ENCODE measurements at regions not wholly inside any gene's neighbourhood (a gene's known extent, or its start where the extent isn't known, plus 50 kb on each side); places are given as distances from the start of the nearest gene placed in this dataset.

DNA sequence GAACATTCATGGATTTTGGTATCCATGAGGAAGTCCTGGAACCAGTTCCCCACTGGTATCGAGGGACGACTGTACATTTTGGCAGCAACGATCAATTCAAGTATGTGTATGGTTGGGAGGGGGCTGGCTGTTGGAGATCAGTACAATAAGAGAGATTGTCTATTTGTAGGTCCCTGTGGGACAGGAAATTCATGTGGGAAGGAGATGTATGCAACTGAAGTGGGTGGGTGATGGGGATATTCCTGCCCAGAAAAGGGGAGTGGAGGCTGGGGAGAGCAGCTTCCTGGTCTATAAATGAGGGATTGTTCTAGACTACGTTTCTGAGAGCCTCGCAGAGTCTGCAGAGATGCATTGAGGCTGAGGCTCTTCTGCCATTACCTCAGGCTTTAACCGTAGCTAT, 140.2 kb upstream of the MAGI3 start:
- Histone ChIP-seq H3K27ac (ENCODE audit: low read depth in 1 of 2, low read length in 1 of 2) (no peak overlapping the region), H3K4me3 (ENCODE audit: low read length in 2 of 2) (no peak overlapping the region), H3K9me3 (ENCODE audit: control insufficient read depth in 2 of 2, insufficient read depth in 1 of 2, low read length in 1 of 2) (no peaks in the 10 kb centered on the region), H3K36me3 (ENCODE audit: control insufficient read depth in 2 of 2, insufficient read depth in 2 of 2, low read length in 1 of 2) (no peaks in the 10 kb centered on the region), H3K4me1 (ENCODE audit: control insufficient read depth in 2 of 2, insufficient read depth in 2 of 2, low read length in 2 of 2) (no peaks in the 10 kb centered on the region), H3K27me3 (ENCODE audit: control insufficient read depth in 2 of 2, insufficient read depth in 1 of 2, low read length in 1 of 2) (no peaks in the 10 kb centered on the region)
- WGBS: 78% methylated on average over 6 of the region's 6 CpGs
- no peak for DNase-seq (ENCODE audit: low read depth in 6 of 9, low spot score in 9 of 9)

GRCh38 chr1:113252166-113252565, 138.1 kb upstream of the MAGI3 start:
- Histone ChIP-seq H3K36me3 (ENCODE audit: control insufficient read depth in 2 of 2, insufficient read depth in 2 of 2, low read length in 1 of 2) (no peaks in the 10 kb centered on the region), H3K27me3 (ENCODE audit: control insufficient read depth in 2 of 2, insufficient read depth in 1 of 2, low read length in 1 of 2) (no peaks in the 10 kb centered on the region), H3K4me1 (ENCODE audit: control insufficient read depth in 2 of 2, insufficient read depth in 2 of 2, low read length in 2 of 2) (peaks cover 0 to 2% of the 10 kb centered on the region in 2 donors), H3K9me3 (ENCODE audit: control insufficient read depth in 2 of 2, insufficient read depth in 1 of 2, low read length in 1 of 2) (no peaks in the 10 kb centered on the region), H3K27ac (ENCODE audit: low read depth in 1 of 2, low read length in 1 of 2) (no peak overlapping the region), H3K4me3 (ENCODE audit: low read length in 2 of 2) (no peak overlapping the region)
- DNase-seq (ENCODE audit: low read depth in 6 of 9, low spot score in 9 of 9): no peak
- WGBS: 94% methylated on average over 7 of the region's 7 CpGs

DNA sequence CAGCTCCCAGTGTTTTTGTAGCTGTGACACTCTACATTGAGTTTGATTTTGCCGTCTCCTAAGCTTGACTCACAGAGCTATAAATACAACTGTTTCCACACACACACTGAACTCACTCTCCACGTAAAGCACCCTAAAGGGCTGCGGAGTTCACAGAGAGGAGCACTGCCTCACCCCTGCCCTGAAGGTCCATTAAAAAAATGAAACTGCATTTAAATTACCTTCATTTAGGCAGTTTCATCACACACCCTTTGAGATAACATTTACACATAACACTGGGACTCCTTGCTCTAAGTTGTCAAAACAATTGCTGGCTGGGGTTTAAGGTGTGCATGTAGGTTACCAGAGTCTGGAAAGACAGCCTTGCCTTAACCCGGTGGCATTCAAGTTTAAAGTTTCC, 137.1 kb upstream of the MAGI3 start:
- H3K36me3 ChIP-seq (ENCODE audit: control insufficient read depth in 2 of 2, insufficient read depth in 2 of 2, low read length in 1 of 2): no peaks in the 10 kb centered on the region
- no peak overlapping the region for H3K4me3 ChIP-seq (ENCODE audit: low read length in 2 of 2)
- no peak overlapping the region for H3K27ac ChIP-seq (ENCODE audit: low read depth in 1 of 2, low read length in 1 of 2)
- no peak for DNase-seq (ENCODE audit: low read depth in 6 of 9, low spot score in 9 of 9)
- no peaks in the 10 kb centered on the region for H3K27me3 ChIP-seq (ENCODE audit: control insufficient read depth in 2 of 2, insufficient read depth in 1 of 2, low read length in 1 of 2)
- H3K9me3 ChIP-seq (ENCODE audit: control insufficient read depth in 2 of 2, insufficient read depth in 1 of 2, low read length in 1 of 2): no peaks in the 10 kb centered on the region
- WGBS: 99% methylated on average over 4 of the region's 4 CpGs
- H3K4me1 ChIP-seq (ENCODE audit: control insufficient read depth in 2 of 2, insufficient read depth in 2 of 2, low read length in 2 of 2): peaks cover 0 to 2% of the 10 kb centered on the region in 2 donors

- no peaks in the 10 kb centered on the region for H3K27me3 ChIP-seq (ENCODE audit: control insufficient read depth in 2 of 2, insufficient read depth in 1 of 2, low read length in 1 of 2)
- H3K4me1 ChIP-seq (ENCODE audit: control insufficient read depth in 2 of 2, insufficient read depth in 2 of 2, low read length in 2 of 2): peaks cover 0 to 2% of the 10 kb centered on the region in 2 donors
- WGBS: 96% methylated on average over 2 of the region's 2 CpGs
- no peaks in the 10 kb centered on the region for H3K9me3 ChIP-seq (ENCODE audit: control insufficient read depth in 2 of 2, insufficient read depth in 1 of 2, low read length in 1 of 2)
- H3K4me3 ChIP-seq (ENCODE audit: low read length in 2 of 2): no peak overlapping the region
- DNase-seq (ENCODE audit: low read depth in 6 of 9, low spot score in 9 of 9): no peak
- no peak overlapping the region for H3K27ac ChIP-seq (ENCODE audit: low read depth in 1 of 2, low read length in 1 of 2)
- no peaks in the 10 kb centered on the region for H3K36me3 ChIP-seq (ENCODE audit: control insufficient read depth in 2 of 2, insufficient read depth in 2 of 2, low read length in 1 of 2)
Measured at GRCh38 chr1:113253590-113253989, 136.7 kb upstream of the MAGI3 start.

DNA sequence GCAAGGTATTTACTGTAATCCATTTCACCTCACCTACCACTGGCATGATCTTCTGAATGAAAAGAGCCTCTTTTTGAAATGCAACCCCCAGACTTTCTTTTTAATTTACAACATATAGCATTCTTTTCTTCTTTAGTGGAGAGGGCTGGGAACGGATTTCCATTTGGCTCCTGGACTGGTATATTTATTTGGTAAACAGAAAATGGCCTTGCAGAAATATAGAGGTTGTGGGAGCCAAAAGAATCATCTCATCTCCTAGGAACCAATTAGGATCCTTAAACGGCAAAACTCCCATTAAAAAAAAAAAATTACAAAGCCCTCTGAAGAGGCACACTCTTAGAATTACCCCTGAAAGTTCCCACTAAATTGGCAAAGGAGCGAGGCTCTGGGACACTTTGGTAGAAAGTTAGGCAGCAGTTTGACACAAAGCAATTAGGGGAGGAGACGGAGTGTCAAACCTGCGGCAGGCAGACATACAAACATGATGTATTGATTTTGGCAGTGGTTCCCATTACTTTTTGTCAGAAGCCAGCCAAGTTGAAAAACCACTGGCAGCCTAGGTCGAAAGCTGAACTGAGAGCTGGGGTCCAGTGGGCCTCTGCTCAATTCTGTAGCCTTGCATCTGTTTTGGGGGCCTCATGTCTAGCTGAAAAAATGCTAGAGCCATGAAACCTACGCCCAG, 135.1 kb upstream of the MAGI3 start:
- Histone ChIP-seq H3K27ac (ENCODE audit: low read depth in 1 of 2, low read length in 1 of 2) (no peak overlapping the region), H3K9me3 (ENCODE audit: control insufficient read depth in 2 of 2, insufficient read depth in 1 of 2, low read length in 1 of 2) (no peaks in the 10 kb centered on the region), H3K27me3 (ENCODE audit: control insufficient read depth in 2 of 2, insufficient read depth in 1 of 2, low read length in 1 of 2) (no peaks in the 10 kb centered on the region), H3K4me1 (ENCODE audit: control insufficient read depth in 2 of 2, insufficient read depth in 2 of 2, low read length in 2 of 2) (peaks cover 0 to 2% of the 10 kb centered on the region in 2 donors), H3K36me3 (ENCODE audit: control insufficient read depth in 2 of 2, insufficient read depth in 2 of 2, low read length in 1 of 2) (no peaks in the 10 kb centered on the region), H3K4me3 (ENCODE audit: low read length in 2 of 2) (no peak overlapping the region)
- WGBS: 88% methylated on average over 7 of the region's 7 CpGs
- DNase-seq (ENCODE audit: low read depth in 6 of 9, low spot score in 9 of 9): no peak

- DNase-seq (ENCODE audit: low read depth in 6 of 9, low spot score in 9 of 9): peak in 2 of 9 donors; percentile 11 to 28
- Histone ChIP-seq H3K4me3 (ENCODE audit: low read length in 2 of 2) (no peak overlapping the region), H3K27me3 (ENCODE audit: control insufficient read depth in 2 of 2, insufficient read depth in 1 of 2, low read length in 1 of 2) (no peaks in the 10 kb centered on the region), H3K36me3 (ENCODE audit: control insufficient read depth in 2 of 2, insufficient read depth in 2 of 2, low read length in 1 of 2) (no peaks in the 10 kb centered on the region), H3K27ac (ENCODE audit: low read depth in 1 of 2, low read length in 1 of 2) (no peak overlapping the region), H3K9me3 (ENCODE audit: control insufficient read depth in 2 of 2, insufficient read depth in 1 of 2, low read length in 1 of 2) (no peaks in the 10 kb centered on the region), H3K4me1 (ENCODE audit: control insufficient read depth in 2 of 2, insufficient read depth in 2 of 2, low read length in 2 of 2) (peaks cover 0 to 2% of the 10 kb centered on the region in 2 donors)
- 64% methylated on average over 8 of the region's 8 CpGs for WGBS
Measured at GRCh38 chr1:113255720-113256347, 134.5 kb upstream of the MAGI3 start.

GRCh38 chr1:113256348-113256729, 134.0 kb upstream of the MAGI3 start:
- DNase-seq (ENCODE audit: low read depth in 6 of 9, low spot score in 9 of 9): no peak
- H3K36me3 ChIP-seq (ENCODE audit: control insufficient read depth in 2 of 2, insufficient read depth in 2 of 2, low read length in 1 of 2): no peaks in the 10 kb centered on the region
- H3K9me3 ChIP-seq (ENCODE audit: control insufficient read depth in 2 of 2, insufficient read depth in 1 of 2, low read length in 1 of 2): no peaks in the 10 kb centered on the region
- H3K27me3 ChIP-seq (ENCODE audit: control insufficient read depth in 2 of 2, insufficient read depth in 1 of 2, low read length in 1 of 2): no peaks in the 10 kb centered on the region
- H3K4me1 ChIP-seq (ENCODE audit: control insufficient read depth in 2 of 2, insufficient read depth in 2 of 2, low read length in 2 of 2): peaks cover 0 to 2% of the 10 kb centered on the region in 2 donors
- 95% methylated on average over 2 of the region's 2 CpGs for WGBS
- H3K27ac ChIP-seq (ENCODE audit: low read depth in 1 of 2, low read length in 1 of 2): no peak overlapping the region
- H3K4me3 ChIP-seq (ENCODE audit: low read length in 2 of 2): no peak overlapping the region

DNA sequence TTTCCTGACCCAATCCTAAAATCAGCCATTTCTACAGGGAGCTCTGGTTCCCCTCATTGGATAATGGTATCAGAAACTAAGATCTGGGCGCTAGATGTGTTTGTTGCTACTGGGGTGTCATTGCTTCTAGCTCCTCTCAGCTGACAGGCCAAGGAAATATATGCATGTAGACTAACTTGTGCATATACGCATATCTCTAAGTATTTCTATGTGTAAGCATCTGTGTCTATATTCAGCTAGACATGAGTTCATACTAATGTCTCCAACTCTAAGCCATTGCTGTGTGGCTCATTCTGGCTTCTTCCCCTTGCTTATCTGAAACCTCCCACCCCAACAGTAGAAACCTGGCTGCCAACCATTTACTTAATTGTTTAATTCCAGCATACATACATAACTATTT, 130.3 kb upstream of the MAGI3 start:
- no peaks in the 10 kb centered on the region for H3K36me3 ChIP-seq (ENCODE audit: control insufficient read depth in 2 of 2, insufficient read depth in 2 of 2, low read length in 1 of 2)
- H3K9me3 ChIP-seq (ENCODE audit: control insufficient read depth in 2 of 2, insufficient read depth in 1 of 2, low read length in 1 of 2): no peaks in the 10 kb centered on the region
- 96% methylated on average over 2 of the region's 2 CpGs for WGBS
- DNase-seq (ENCODE audit: low read depth in 6 of 9, low spot score in 9 of 9): no peak
- no peak overlapping the region for H3K27ac ChIP-seq (ENCODE audit: low read depth in 1 of 2, low read length in 1 of 2)
- H3K4me1 ChIP-seq (ENCODE audit: control insufficient read depth in 2 of 2, insufficient read depth in 2 of 2, low read length in 2 of 2): peaks cover 0 to 2% of the 10 kb centered on the region in 2 donors
- H3K27me3 ChIP-seq (ENCODE audit: control insufficient read depth in 2 of 2, insufficient read depth in 1 of 2, low read length in 1 of 2): no peaks in the 10 kb centered on the region
- H3K4me3 ChIP-seq (ENCODE audit: low read length in 2 of 2): no peak overlapping the region

DNA sequence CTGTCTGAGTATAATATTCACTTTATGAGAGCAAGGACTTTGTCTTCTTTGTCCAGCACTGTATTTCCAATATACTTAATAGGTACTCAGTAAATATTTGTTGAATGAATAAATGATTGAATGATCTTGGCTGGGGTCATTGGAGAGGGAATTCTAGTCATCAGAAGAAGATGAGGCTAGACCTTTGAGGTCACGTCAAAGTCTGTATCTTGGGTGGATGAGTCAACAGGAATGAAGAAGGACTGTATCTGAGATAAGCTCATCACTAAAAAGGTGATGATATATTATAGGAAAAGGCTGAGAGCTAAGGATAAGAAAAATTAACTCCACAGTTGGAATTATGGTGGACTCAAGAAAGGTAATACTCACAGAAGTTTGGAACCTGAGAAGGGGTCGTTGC, 125.1 kb upstream of the MAGI3 start:
- Histone ChIP-seq H3K9me3 (ENCODE audit: control insufficient read depth in 2 of 2, insufficient read depth in 1 of 2, low read length in 1 of 2) (no peaks in the 10 kb centered on the region), H3K4me3 (ENCODE audit: low read length in 2 of 2) (no peak overlapping the region), H3K4me1 (ENCODE audit: control insufficient read depth in 2 of 2, insufficient read depth in 2 of 2, low read length in 2 of 2) (peaks cover 0 to 3% of the 10 kb centered on the region in 2 donors), H3K36me3 (ENCODE audit: control insufficient read depth in 2 of 2, insufficient read depth in 2 of 2, low read length in 1 of 2) (no peaks in the 10 kb centered on the region), H3K27me3 (ENCODE audit: control insufficient read depth in 2 of 2, insufficient read depth in 1 of 2, low read length in 1 of 2) (no peaks in the 10 kb centered on the region), H3K27ac (ENCODE audit: low read depth in 1 of 2, low read length in 1 of 2) (no peak overlapping the region)
- 93% methylated on average over 2 of the region's 2 CpGs for WGBS
- no peak for DNase-seq (ENCODE audit: low read depth in 6 of 9, low spot score in 9 of 9)
